Uterus (tissue), 2 donors: ENCODE measurements at regions not wholly inside any gene's neighbourhood (a gene's known extent, or its start where the extent isn't known, plus 50 kb on each side); places are given as distances from the start of the nearest gene placed in this dataset.

ENCODE experiments used
- POLR2A ChIP-seq, 2 donors: fragments of 450-650 bp; IDR thresholded peaks; one replicate each; pipeline ENCODE4 v1.6.1; 2016; ENCODE audit warnings: antibody characterized with exemption in 2 of 2, mild to moderate bottlenecking in 1 of 2, moderate library complexity in 1 of 2
- TF ChIP-seq, protein P1 (sequence below), 4 experiments: fragments of 200-600 bp in 2 of 4; fragments of 450-650 bp in 2 of 4; sonication (generic) in 2 of 4; IDR thresholded peaks; one replicate each; pipeline ENCODE4 v1.5.1; 2016 to 2019; ENCODE audit warnings: antibody characterized with exemption in 4 of 4, mild to moderate bottlenecking in 2 of 4, moderate library complexity in 1 of 4

DNA sequence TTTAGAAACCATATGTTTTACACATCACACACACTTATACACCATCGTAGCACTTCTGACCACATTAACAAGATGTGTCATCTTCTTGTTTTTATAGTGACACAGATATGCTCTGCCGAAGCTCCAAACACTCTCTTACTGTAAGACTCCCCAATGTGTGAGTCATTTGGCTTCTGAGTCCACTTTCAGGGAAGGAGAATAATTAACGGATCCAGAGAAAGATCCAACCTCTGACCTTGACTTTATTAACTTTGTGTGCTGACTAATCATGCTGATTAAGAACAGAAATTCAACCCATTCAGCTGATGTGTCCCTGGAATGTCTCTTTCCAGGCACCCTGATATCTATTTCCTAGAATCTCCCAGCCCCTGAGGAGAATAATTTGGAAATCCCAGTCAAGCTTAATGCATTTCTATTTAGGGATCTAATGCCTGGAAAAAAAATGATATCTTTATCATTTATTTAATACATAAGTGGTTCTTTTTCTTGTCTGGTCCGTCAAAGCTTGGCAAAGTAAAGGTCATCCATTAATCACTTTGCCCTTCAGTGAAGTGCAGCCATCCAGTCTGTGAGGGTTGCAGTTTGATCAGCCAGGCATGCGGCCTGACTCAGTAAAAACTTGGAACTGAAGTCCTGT is 615.8 kb upstream of the SYT4 start:
- TF ChIP-seq, protein P1, sequence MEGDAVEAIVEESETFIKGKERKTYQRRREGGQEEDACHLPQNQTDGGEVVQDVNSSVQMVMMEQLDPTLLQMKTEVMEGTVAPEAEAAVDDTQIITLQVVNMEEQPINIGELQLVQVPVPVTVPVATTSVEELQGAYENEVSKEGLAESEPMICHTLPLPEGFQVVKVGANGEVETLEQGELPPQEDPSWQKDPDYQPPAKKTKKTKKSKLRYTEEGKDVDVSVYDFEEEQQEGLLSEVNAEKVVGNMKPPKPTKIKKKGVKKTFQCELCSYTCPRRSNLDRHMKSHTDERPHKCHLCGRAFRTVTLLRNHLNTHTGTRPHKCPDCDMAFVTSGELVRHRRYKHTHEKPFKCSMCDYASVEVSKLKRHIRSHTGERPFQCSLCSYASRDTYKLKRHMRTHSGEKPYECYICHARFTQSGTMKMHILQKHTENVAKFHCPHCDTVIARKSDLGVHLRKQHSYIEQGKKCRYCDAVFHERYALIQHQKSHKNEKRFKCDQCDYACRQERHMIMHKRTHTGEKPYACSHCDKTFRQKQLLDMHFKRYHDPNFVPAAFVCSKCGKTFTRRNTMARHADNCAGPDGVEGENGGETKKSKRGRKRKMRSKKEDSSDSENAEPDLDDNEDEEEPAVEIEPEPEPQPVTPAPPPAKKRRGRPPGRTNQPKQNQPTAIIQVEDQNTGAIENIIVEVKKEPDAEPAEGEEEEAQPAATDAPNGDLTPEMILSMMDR (IDR thresholded peaks at IDR 0.05), result no peak
- no peak for TF ChIP-seq POLR2A (IDR thresholded peaks at IDR 0.05)
